Calu3 (cell line): ENCODE measurements at regions not wholly inside any gene's neighbourhood (a gene's known extent, or its start where the extent isn't known, plus 50 kb on each side); places are given as distances from the start of the nearest gene placed in this dataset.

Experiments
- BruUV-seq: library from RNA; stranded (reverse); fragments of 400-500 nt; replicated peaks from 2 replicates; lab custom pipeline; 2021; lab: Mats Ljungman, UMichigan
- CTCF ChIA-PET: fragments of 300-600 bp; sonication (Branson Sonifier 250); formaldehyde crosslinking; loops from one replicate; lab custom pipeline; 2022; ENCODE audit warnings: antibody characterized with exemption; lab: Charles Lee
- DNase-seq: peaks from one replicate; pipeline ENCODE4 v3.0.0; 2022
- H3K27ac Mint-ChIP-seq: one replicate; pipeline ENCODE4 v1.8.0; 2022; ENCODE audit warnings: mixed read lengths; ENCODE audit not compliant: unreplicated experiment
- H3K27me3 Mint-ChIP-seq: one replicate; pipeline ENCODE4 v1.8.0; 2022; ENCODE audit warnings: mixed read lengths; ENCODE audit not compliant: unreplicated experiment
- H3K36me3 Mint-ChIP-seq: one replicate; pipeline ENCODE4 v1.8.0; 2022; ENCODE audit warnings: mild to moderate bottlenecking, moderate library complexity, mixed read lengths; ENCODE audit not compliant: insufficient read depth, unreplicated experiment
- H3K4me1 Mint-ChIP-seq: one replicate; pipeline ENCODE4 v1.8.0; 2022; ENCODE audit warnings: mild to moderate bottlenecking, low read depth, mixed read lengths; ENCODE audit not compliant: unreplicated experiment
- H3K4me3 Mint-ChIP-seq: one replicate; pipeline ENCODE4 v1.8.0; 2022; ENCODE audit warnings: mild to moderate bottlenecking, low read depth, moderate library complexity, mixed read lengths; ENCODE audit not compliant: unreplicated experiment
- H3K9me3 Mint-ChIP-seq: one replicate; pipeline ENCODE4 v1.8.0; 2022; ENCODE audit warnings: low read depth, mixed read lengths; ENCODE audit not compliant: unreplicated experiment
- intact Hi-C: fragments of 100-400 bp; cut with micrococcal nuclease; formaldehyde crosslinking; loops from one replicate; pipeline ENCODE4 v1.10.0; 2022; ENCODE audit not compliant: unreplicated experiment
- TF ChIP-seq, protein P1 (sequence below): fragments of 200-600 bp; IDR thresholded peaks from one replicate; pipeline ENCODE4 v1.8.0; 2022; ENCODE audit warnings: antibody characterized with exemption; ENCODE audit not compliant: unreplicated experiment

DNA sequence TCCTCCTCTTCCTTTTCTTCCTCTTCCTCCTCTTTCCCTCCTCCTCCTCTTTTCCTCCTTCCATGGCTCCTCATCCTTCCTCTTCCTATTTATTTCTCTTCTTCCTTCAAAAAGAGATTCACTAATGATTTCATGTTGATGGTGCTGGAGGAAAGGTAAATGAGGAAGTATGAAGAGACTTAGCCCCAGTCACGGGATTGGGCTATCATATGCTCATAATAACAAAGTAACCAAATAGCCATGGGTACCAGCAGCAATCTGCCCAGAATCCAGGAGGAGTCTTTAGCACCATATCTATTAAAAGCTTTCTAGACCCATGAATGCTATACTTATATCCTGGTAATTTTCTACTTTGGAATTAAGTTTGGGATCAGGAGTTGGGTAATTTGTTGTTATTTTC is 910.9 kb upstream of the MAP3K7 start:
- Mint-ChIP-seq H3K36me3 (no peaks in the 10 kb centered on the region), H3K27me3 (no peaks in the 10 kb centered on the region), H3K4me3 (no peak overlapping the region), H3K27ac (no peak overlapping the region), H3K9me3 (no peaks in the 10 kb centered on the region), H3K4me1 (no peaks in the 10 kb centered on the region)
- no TSS peak for BruUV-seq
- TF ChIP-seq, protein P1, sequence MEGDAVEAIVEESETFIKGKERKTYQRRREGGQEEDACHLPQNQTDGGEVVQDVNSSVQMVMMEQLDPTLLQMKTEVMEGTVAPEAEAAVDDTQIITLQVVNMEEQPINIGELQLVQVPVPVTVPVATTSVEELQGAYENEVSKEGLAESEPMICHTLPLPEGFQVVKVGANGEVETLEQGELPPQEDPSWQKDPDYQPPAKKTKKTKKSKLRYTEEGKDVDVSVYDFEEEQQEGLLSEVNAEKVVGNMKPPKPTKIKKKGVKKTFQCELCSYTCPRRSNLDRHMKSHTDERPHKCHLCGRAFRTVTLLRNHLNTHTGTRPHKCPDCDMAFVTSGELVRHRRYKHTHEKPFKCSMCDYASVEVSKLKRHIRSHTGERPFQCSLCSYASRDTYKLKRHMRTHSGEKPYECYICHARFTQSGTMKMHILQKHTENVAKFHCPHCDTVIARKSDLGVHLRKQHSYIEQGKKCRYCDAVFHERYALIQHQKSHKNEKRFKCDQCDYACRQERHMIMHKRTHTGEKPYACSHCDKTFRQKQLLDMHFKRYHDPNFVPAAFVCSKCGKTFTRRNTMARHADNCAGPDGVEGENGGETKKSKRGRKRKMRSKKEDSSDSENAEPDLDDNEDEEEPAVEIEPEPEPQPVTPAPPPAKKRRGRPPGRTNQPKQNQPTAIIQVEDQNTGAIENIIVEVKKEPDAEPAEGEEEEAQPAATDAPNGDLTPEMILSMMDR = no peak
- CTCF ChIA-PET = no interaction called here
- intact Hi-C loops = no loop called here
- no peak for DNase-seq

DNA sequence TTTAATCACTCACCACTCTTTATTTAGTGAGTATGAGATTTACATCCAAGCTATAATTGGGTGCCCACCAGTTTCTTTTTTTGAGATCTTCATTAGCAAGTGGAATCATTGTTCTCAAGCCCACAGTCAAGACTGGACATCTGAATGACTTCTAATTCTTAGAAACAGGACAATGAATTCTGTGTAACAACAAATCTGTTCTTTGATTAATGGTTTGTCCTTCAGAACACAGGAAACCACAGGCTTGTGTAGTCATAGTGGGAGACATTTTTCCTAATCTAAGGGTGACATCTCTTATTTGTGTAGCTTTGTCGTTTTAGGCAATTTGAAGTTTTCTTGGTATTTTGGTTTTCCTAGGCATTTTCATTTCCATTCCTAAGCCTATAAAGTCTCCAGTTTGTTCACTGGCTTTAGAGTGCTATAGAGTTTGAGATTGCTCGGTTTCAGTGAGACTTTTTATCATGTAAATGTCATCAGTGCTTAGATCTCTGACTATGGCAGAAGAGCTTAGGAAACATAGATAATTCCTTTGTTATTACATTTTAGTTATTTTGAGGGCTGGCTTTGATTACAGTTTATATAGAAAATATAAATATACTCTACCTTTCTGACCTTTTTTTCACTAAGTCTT is 903.9 kb upstream of the MAP3K7 start:
- intact Hi-C loops = no loop called here
- Mint-ChIP-seq H3K4me1 (no peaks in the 10 kb centered on the region), H3K36me3 (no peaks in the 10 kb centered on the region), H3K9me3 (no peaks in the 10 kb centered on the region), H3K4me3 (no peak overlapping the region), H3K27ac (no peak overlapping the region), H3K27me3 (no peaks in the 10 kb centered on the region)
- CTCF ChIA-PET = no interaction called here
- no TSS peak for BruUV-seq
- TF ChIP-seq, protein P1 = no peak
- no peak for DNase-seq

DNA sequence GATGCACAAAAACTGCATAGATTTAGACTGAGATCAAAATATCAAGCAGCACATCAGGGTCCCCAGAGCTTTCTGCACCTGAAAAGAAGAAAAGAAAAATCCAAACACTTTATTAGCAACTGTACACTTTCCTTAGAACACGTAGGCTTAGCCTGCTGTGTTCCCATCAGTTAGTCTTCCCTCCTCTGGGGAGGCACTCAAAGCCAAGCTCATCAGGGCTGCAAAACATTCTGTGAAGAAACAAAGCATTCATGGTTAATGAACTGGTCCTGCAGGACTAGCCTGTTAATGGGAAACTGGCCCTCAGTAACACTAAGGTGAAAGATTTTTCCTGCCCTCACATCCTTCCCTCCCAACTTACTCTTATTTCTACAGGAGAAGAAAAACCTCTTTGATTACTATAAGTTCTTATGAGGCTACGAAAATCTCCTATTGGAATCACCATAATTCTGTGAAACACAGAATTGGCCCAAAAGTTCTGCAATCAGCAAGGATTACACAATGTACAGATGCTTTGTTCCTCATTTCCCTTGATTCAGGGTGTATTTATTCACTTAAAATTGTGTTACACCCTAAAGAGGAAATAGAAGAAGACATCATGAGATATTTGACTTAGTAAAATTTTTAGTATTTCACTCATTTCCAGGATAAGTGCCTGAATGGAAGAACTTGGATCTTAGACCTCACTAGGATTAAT is 901.0 kb upstream of the MAP3K7 start:
- Mint-ChIP-seq H3K36me3 (no peaks in the 10 kb centered on the region), H3K27me3 (no peaks in the 10 kb centered on the region), H3K9me3 (no peaks in the 10 kb centered on the region), H3K27ac (no peak overlapping the region), H3K4me1 (no peaks in the 10 kb centered on the region), H3K4me3 (no peak overlapping the region)
- TF ChIP-seq, protein P1 = no peak
- no TSS peak for BruUV-seq
- intact Hi-C loops = no loop called here
- CTCF ChIA-PET = interaction anchor here (0.6 kb wide), 1 partner anchor 351 kb away, joined by 4 read pairs; no protein-coding TSS in a partner anchor
- DNase-seq = peak; percentile 6

DNA sequence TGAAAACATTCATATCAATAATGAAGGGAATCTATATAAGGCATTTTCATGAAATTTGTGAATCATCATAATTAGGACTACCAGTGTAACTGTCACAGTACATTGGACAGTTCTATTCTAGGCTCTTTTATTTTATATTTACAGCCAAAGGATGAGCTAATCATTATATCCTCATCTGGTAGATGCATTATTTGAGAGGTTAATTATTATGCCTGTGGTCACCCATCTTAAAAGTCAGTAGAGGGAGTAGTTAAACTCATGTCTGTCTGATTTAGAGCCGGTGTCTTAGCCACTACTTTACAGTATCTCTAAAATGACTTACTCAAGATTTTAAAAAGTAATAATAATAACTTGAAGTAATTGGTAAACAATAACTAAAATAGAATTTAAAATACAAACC is 899.3 kb upstream of the MAP3K7 start:
- TF ChIP-seq, protein P1 = no peak
- H3K9me3 Mint-ChIP-seq = no peaks in the 10 kb centered on the region
- CTCF ChIA-PET = no interaction called here
- peaks cover 4% of the 10 kb centered on the region for H3K4me1 Mint-ChIP-seq
- H3K4me3 Mint-ChIP-seq = no peak overlapping the region
- no TSS peak for BruUV-seq
- H3K27ac Mint-ChIP-seq = no peak overlapping the region
- H3K27me3 Mint-ChIP-seq = no peaks in the 10 kb centered on the region
- H3K36me3 Mint-ChIP-seq = no peaks in the 10 kb centered on the region
- intact Hi-C loops = no loop called here
- no peak for DNase-seq
